ENCODE measurements at regions not wholly inside any gene's neighbourhood (a gene's known extent, or its start where the extent isn't known, plus 50 kb on each side); places are given as distances from the start of the nearest gene placed in this dataset.
"Not testable (repeated sequence)": the region's sequence is repeated elsewhere in the genome, so short reads cannot be mapped to it uniquely, and the experiment has no call there.

- no peak for DNase-seq
Measured at GRCh38 chr6:84912472-84913322, 148.3 kb upstream of the TBX18 start.

- no peak for DNase-seq
Measured at GRCh38 chr6:84910906-84911607, 146.7 kb upstream of the TBX18 start.

- DNase-seq, result no peak
Measured at GRCh38 chr6:84908304-84908904, 144.0 kb upstream of the TBX18 start.

GRCh38 chr6:84906514-84906913, 142.1 kb upstream of the TBX18 start:
- no peak for DNase-seq

GRCh38 chr6:84905823-84906222, 141.4 kb upstream of the TBX18 start:
- no peak for DNase-seq

- DNase-seq, result no peak
Measured at GRCh38 chr6:84902354-84902928, 138.0 kb upstream of the TBX18 start.

- no peak for DNase-seq
Measured at GRCh38 chr6:84897988-84898594, 133.7 kb upstream of the TBX18 start.

- DNase-seq, result no peak
Measured at GRCh38 chr6:84897011-84897410, 132.6 kb upstream of the TBX18 start.

- DNase-seq, result no peak
Measured at GRCh38 chr6:84892671-84893070, 128.3 kb upstream of the TBX18 start.

- DNase-seq, result no peak
Measured at GRCh38 chr6:84882768-84883766, 118.7 kb upstream of the TBX18 start.

- not testable (repeated sequence) for DNase-seq
Measured at GRCh38 chr6:84879385-84879784, 115.0 kb upstream of the TBX18 start.

GRCh38 chr6:84877515-84878210, 113.3 kb upstream of the TBX18 start:
- no peak for DNase-seq

- DNase-seq, result no peak
Measured at GRCh38 chr6:84876723-84877514, 112.5 kb upstream of the TBX18 start.

GRCh38 chr6:84872996-84873723, 108.8 kb upstream of the TBX18 start:
- DNase-seq, result no peak

- DNase-seq, result no peak
Measured at GRCh38 chr6:84871925-84872324, 107.5 kb upstream of the TBX18 start.

- no peak for DNase-seq
Measured at GRCh38 chr6:84870672-84871071, 106.3 kb upstream of the TBX18 start.

- no peak for DNase-seq
Measured at GRCh38 chr6:84868149-84868548, 103.8 kb upstream of the TBX18 start.

- no peak for DNase-seq
Measured at GRCh38 chr6:84867521-84867920, 103.1 kb upstream of the TBX18 start.

- DNase-seq, result no peak
Measured at GRCh38 chr6:84866715-84867114, 102.3 kb upstream of the TBX18 start.

- DNase-seq, result not testable (repeated sequence)
Measured at GRCh38 chr6:84865372-84865771, 101.0 kb upstream of the TBX18 start.
